T-cell (primary cell): ENCODE measurements at regions not wholly inside any gene's neighbourhood (a gene's known extent, or its start where the extent isn't known, plus 50 kb on each side); places are given as distances from the start of the nearest gene placed in this dataset.

Experiments used
- ATAC-seq, 4 experiments: fragments of 200-7000 bp in 3 of 4; fragments of 150-1000 bp in 1 of 4; cut with Tn5 transposase; replicated peaks in 1 of 4; 1 replicate in 3 of 4; 2 replicates in 1 of 4; pipeline ENCODE4 v1.10.0; 2021; ENCODE audit warnings: moderate library complexity in 3 of 4, mild to moderate bottlenecking in 2 of 4, moderate number of reproducible peaks in 1 of 4
- CTCF ChIA-PET, 2 donors: fragments of 300-600 bp; sonication (Branson Sonifier 250); formaldehyde crosslinking; loops; one replicate each; lab custom pipeline; 2022; ENCODE audit warnings: antibody characterized with exemption in 2 of 2; lab: Charles Lee
- POLR2A ChIA-PET, 2 donors: fragments of 300-600 bp; sonication (Branson Sonifier 250); formaldehyde crosslinking; loops; one replicate each; lab custom pipeline; 2022; ENCODE audit warnings: antibody characterized with exemption in 2 of 2; lab: Charles Lee
- DNase-seq, 35 experiments: peaks; one replicate each; pipeline versions ENCODE4 v3.0.0 to v3.0.0-alpha.2; 2013 to 2023
- H3K27ac ChIP-seq: one replicate; pipeline ENCODE4 v1.5.1; 2013; ENCODE audit warnings: low read length
- H3K27me3 ChIP-seq, 2 experiments: replicated peaks in 1 of 2; 1 replicate in 1 of 2; 2 replicates in 1 of 2; pipeline versions ENCODE4 v1.6.1 to v1.7.0; 2013; ENCODE audit warnings: low read length in 1 of 2, mixed read lengths in 1 of 2; ENCODE audit not compliant: control insufficient read depth in 2 of 2, insufficient read depth in 2 of 2; ENCODE audit errors: extremely low read depth in 1 of 2
- H3K36me3 ChIP-seq, 2 donors: 1 replicate in 1 of 2; 2 replicates in 1 of 2; pipeline versions ENCODE4 v1.6.1 to v1.7.0; 2013; ENCODE audit warnings: low read length in 1 of 2; ENCODE audit not compliant: control insufficient read depth in 2 of 2, insufficient read depth in 1 of 2; ENCODE audit errors: extremely low read depth in 1 of 2
- H3K4me1 ChIP-seq, 2 experiments: 1 replicate in 1 of 2; 2 replicates in 1 of 2; pipeline versions ENCODE4 v1.6.1 to v1.7.0; 2013; ENCODE audit warnings: low read length in 2 of 2, mixed read lengths in 1 of 2; ENCODE audit not compliant: insufficient read depth in 2 of 2, control insufficient read depth in 1 of 2; ENCODE audit errors: extremely low read depth in 1 of 2
- H3K4me3 ChIP-seq, 2 donors: 1 replicate in 1 of 2; 2 replicates in 1 of 2; pipeline versions ENCODE4 v1.5.1 to v1.7.0; 2013; ENCODE audit warnings: mild to moderate bottlenecking in 2 of 2, low read length in 1 of 2, moderate library complexity in 1 of 2; ENCODE audit not compliant: control insufficient read depth in 1 of 2; ENCODE audit errors: extremely low read depth in 1 of 2
- H3K9me3 ChIP-seq: 2 replicates; pipeline ENCODE4 v1.7.0; 2013
- H3K27ac Mint-ChIP-seq, 2 donors: one replicate each; pipeline ENCODE4 v1.8.0; 2020 to 2021; ENCODE audit warnings: mild to moderate bottlenecking in 2 of 2, mixed read lengths in 2 of 2
- H3K27me3 Mint-ChIP-seq, 2 donors: one replicate each; pipeline ENCODE4 v1.8.0; 2021 to 2022; ENCODE audit warnings: mixed read lengths in 2 of 2
- H3K36me3 Mint-ChIP-seq: one replicate; pipeline ENCODE4 v1.8.0; 2021; ENCODE audit warnings: mixed read lengths
- H3K4me1 Mint-ChIP-seq, 3 donors: one replicate each; pipeline ENCODE4 v1.8.0; 2020 to 2022; ENCODE audit warnings: mixed read lengths in 3 of 3, mild to moderate bottlenecking in 1 of 3
- H3K4me3 Mint-ChIP-seq, 3 donors: one replicate each; pipeline ENCODE4 v1.8.0; 2020 to 2022; ENCODE audit warnings: mild to moderate bottlenecking in 3 of 3, mixed read lengths in 3 of 3, moderate library complexity in 3 of 3
- H3K9me3 Mint-ChIP-seq, 3 donors: one replicate each; pipeline ENCODE4 v1.8.0; 2020 to 2022; ENCODE audit warnings: mixed read lengths in 3 of 3
- WGBS: methylation state at CpG from one replicate; pipeline ENCODE4 v1.1.5; 2013; ENCODE audit warnings: missing lambda C conversion rate; ENCODE audit not compliant: insufficient coverage; 5-methylcytosine and 5-hydroxymethylcytosine counted together

- Histone ChIP-seq H3K27ac (no peak overlapping the region), H3K9me3 (no peaks in the 10 kb centered on the region), H3K36me3 (no peaks in the 10 kb centered on the region), H3K27me3 (no peaks in the 10 kb centered on the region), H3K4me1 (no peaks in the 10 kb centered on the region), H3K4me3 (no peak overlapping the region)
- 43% methylated on average over 2 of the region's 7 CpGs for WGBS
- no peak overlapping the region for H3K27ac Mint-ChIP-seq
- ChIA-PET CTCF (no interaction called here), POLR2A (interaction anchor here (0.6 kb wide), 2 partner anchors 20 to 357 kb away, joined by 3 read pairs; no protein-coding TSS in a partner anchor)
- DNase-seq: no peak
- H3K4me3 Mint-ChIP-seq: no peak overlapping the region
- peaks cover 0 to 3% (median 2%) of the 10 kb centered on the region in 3 donors for H3K9me3 Mint-ChIP-seq
- H3K27me3 Mint-ChIP-seq: no peaks in the 10 kb centered on the region
- no peaks in the 10 kb centered on the region for H3K36me3 Mint-ChIP-seq
- no peak for ATAC-seq
- no peaks in the 10 kb centered on the region for H3K4me1 Mint-ChIP-seq
Measured at GRCh38 chr4:41427306-41427882, 110.6 kb upstream of the LIMCH1 start.

- no peaks in the 10 kb centered on the region for H3K36me3 ChIP-seq
- H3K27me3 ChIP-seq: no peaks in the 10 kb centered on the region
- Mint-ChIP-seq H3K36me3 (no peaks in the 10 kb centered on the region), H3K4me3 (no peak overlapping the region), H3K27me3 (peaks cover 0 to 3% of the 10 kb centered on the region in 2 donors), H3K27ac (no peak overlapping the region), H3K4me1 (no peaks in the 10 kb centered on the region), H3K9me3 (peaks cover 0 to 3% (median 2%) of the 10 kb centered on the region in 3 donors)
- no peak for ATAC-seq
- no peak overlapping the region for H3K27ac ChIP-seq
- WGBS: no CpG with 5 or more reads among the region's 3 CpGs
- no peaks in the 10 kb centered on the region for H3K9me3 ChIP-seq
- H3K4me1 ChIP-seq: no peaks in the 10 kb centered on the region
- no peak for DNase-seq
- POLR2A ChIA-PET: interaction anchor here (0.6 kb wide), 2 partner anchors 21 to 357 kb away, joined by 3 read pairs; no protein-coding TSS in a partner anchor
- no peak overlapping the region for H3K4me3 ChIP-seq
- CTCF ChIA-PET: no interaction called here
Measured at GRCh38 chr4:41427931-41428600, 109.9 kb upstream of the LIMCH1 start.

- Histone ChIP-seq H3K9me3 (no peaks in the 10 kb centered on the region), H3K27me3 (no peaks in the 10 kb centered on the region), H3K4me1 (no peaks in the 10 kb centered on the region), H3K36me3 (no peaks in the 10 kb centered on the region), H3K27ac (no peak overlapping the region), H3K4me3 (no peak overlapping the region)
- Mint-ChIP-seq H3K27ac (no peak overlapping the region), H3K4me3 (no peak overlapping the region), H3K27me3 (peaks cover 0 to 3% of the 10 kb centered on the region in 2 donors), H3K4me1 (no peaks in the 10 kb centered on the region), H3K36me3 (no peaks in the 10 kb centered on the region), H3K9me3 (peaks cover 0 to 3% (median 2%) of the 10 kb centered on the region in 3 donors)
- no peak for ATAC-seq
- ChIA-PET POLR2A (no interaction called here), CTCF (no interaction called here)
- 56% methylated on average over 2 of the region's 8 CpGs for WGBS
- no peak for DNase-seq
Measured at GRCh38 chr4:41428601-41429279, 109.2 kb upstream of the LIMCH1 start.

- no peak overlapping the region for H3K27ac ChIP-seq
- H3K9me3 ChIP-seq: no peaks in the 10 kb centered on the region
- Mint-ChIP-seq H3K4me1 (no peaks in the 10 kb centered on the region), H3K27me3 (peaks cover 0 to 3% of the 10 kb centered on the region in 2 donors), H3K9me3 (peaks cover 0 to 3% (median 2%) of the 10 kb centered on the region in 3 donors), H3K4me3 (no peak overlapping the region), H3K36me3 (no peaks in the 10 kb centered on the region), H3K27ac (no peak overlapping the region)
- no peaks in the 10 kb centered on the region for H3K4me1 ChIP-seq
- ATAC-seq (no peak), DNase-seq (no peak)
- no peak overlapping the region for H3K4me3 ChIP-seq
- 80% methylated on average over 1 of the region's 5 CpGs for WGBS
- peaks cover 0 to 2% of the 10 kb centered on the region in 2 experiments for H3K27me3 ChIP-seq
- H3K36me3 ChIP-seq: no peaks in the 10 kb centered on the region
- POLR2A ChIA-PET: no interaction called here
- CTCF ChIA-PET: no interaction called here
Measured at GRCh38 chr4:41429280-41429669, 108.7 kb upstream of the LIMCH1 start.

GRCh38 chr4:41430792-41431191 is 107.2 kb upstream of the LIMCH1 start:
- no peak overlapping the region for H3K4me3 Mint-ChIP-seq
- peaks cover 0 to 3% (median 0%) of the 10 kb centered on the region in 3 donors for H3K9me3 Mint-ChIP-seq
- Histone ChIP-seq H3K4me1 (no peaks in the 10 kb centered on the region), H3K4me3 (no peak overlapping the region), H3K27ac (no peak overlapping the region), H3K36me3 (no peaks in the 10 kb centered on the region), H3K27me3 (peaks cover 0 to 4% of the 10 kb centered on the region in 2 experiments), H3K9me3 (no peaks in the 10 kb centered on the region)
- H3K27me3 Mint-ChIP-seq: peaks cover 0 to 3% of the 10 kb centered on the region in 2 donors
- no peaks in the 10 kb centered on the region for H3K36me3 Mint-ChIP-seq
- no CpG with 5 or more reads among the region's 1 CpG for WGBS
- ChIA-PET CTCF (no interaction called here), POLR2A (no interaction called here)
- H3K27ac Mint-ChIP-seq: no peak overlapping the region
- ATAC-seq (no peak), DNase-seq (no peak)
- H3K4me1 Mint-ChIP-seq: no peaks in the 10 kb centered on the region

GRCh38 chr4:41431276-41431675 is 106.7 kb upstream of the LIMCH1 start:
- POLR2A ChIA-PET: no interaction called here
- no peak overlapping the region for H3K27ac Mint-ChIP-seq
- no peak overlapping the region for H3K4me3 Mint-ChIP-seq
- Histone ChIP-seq H3K9me3 (no peaks in the 10 kb centered on the region), H3K4me3 (no peak overlapping the region), H3K36me3 (no peaks in the 10 kb centered on the region), H3K27me3 (peaks cover 0 to 4% of the 10 kb centered on the region in 2 experiments), H3K27ac (no peak overlapping the region), H3K4me1 (no peaks in the 10 kb centered on the region)
- H3K9me3 Mint-ChIP-seq: peaks cover 0 to 3% (median 0%) of the 10 kb centered on the region in 3 donors
- DNase-seq: no peak
- WGBS: no CpG with 5 or more reads among the region's 1 CpG
- no peaks in the 10 kb centered on the region for H3K4me1 Mint-ChIP-seq
- H3K36me3 Mint-ChIP-seq: no peaks in the 10 kb centered on the region
- no peak for ATAC-seq
- peaks cover 0 to 3% of the 10 kb centered on the region in 2 donors for H3K27me3 Mint-ChIP-seq
- CTCF ChIA-PET: no interaction called here
